ENCODE measurements at regions not wholly inside any gene's neighbourhood (a gene's known extent, or its start where the extent isn't known, plus 50 kb on each side); places are given as distances from the start of the nearest gene placed in this dataset.

DNA sequence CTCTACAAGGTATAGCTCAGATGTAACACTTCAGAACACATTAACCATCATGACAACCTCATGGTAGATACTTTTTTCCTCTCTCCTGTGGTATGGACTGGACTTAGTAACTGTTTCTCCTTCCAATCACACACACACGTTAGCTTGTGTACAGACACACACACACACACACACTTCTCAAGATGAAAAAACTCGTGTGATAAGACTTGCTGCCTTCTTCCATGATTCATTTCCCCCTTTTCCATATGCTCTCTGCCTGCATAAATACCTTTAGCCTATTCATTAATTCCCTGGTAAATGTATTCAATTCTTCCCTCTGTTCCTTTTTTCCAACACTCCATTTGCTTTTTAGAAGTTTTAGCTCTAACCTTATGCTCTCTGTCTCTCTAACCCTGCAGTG is 118.9 kb upstream of the TANK start:
- no peak for TF ChIP-seq JUNB (IDR thresholded peaks at IDR 0.05; ENCODE audit: unreplicated experiment)
- TF ChIP-seq ZNF114 (CRISPR knock-in tag; IDR thresholded peaks at IDR 0.05) = no peak
- TF ChIP-seq, protein P1, sequence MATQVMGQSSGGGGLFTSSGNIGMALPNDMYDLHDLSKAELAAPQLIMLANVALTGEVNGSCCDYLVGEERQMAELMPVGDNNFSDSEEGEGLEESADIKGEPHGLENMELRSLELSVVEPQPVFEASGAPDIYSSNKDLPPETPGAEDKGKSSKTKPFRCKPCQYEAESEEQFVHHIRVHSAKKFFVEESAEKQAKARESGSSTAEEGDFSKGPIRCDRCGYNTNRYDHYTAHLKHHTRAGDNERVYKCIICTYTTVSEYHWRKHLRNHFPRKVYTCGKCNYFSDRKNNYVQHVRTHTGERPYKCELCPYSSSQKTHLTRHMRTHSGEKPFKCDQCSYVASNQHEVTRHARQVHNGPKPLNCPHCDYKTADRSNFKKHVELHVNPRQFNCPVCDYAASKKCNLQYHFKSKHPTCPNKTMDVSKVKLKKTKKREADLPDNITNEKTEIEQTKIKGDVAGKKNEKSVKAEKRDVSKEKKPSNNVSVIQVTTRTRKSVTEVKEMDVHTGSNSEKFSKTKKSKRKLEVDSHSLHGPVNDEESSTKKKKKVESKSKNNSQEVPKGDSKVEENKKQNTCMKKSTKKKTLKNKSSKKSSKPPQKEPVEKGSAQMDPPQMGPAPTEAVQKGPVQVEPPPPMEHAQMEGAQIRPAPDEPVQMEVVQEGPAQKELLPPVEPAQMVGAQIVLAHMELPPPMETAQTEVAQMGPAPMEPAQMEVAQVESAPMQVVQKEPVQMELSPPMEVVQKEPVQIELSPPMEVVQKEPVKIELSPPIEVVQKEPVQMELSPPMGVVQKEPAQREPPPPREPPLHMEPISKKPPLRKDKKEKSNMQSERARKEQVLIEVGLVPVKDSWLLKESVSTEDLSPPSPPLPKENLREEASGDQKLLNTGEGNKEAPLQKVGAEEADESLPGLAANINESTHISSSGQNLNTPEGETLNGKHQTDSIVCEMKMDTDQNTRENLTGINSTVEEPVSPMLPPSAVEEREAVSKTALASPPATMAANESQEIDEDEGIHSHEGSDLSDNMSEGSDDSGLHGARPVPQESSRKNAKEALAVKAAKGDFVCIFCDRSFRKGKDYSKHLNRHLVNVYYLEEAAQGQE (IDR thresholded peaks at IDR 0.05; ENCODE audit: unreplicated experiment) = no peak
- TF ChIP-seq CREB1 (CRISPR knock-in tag; IDR thresholded peaks at IDR 0.05; ENCODE audit: low read depth) = no peak
- no peak for TF ChIP-seq STAT1 (IDR thresholded peaks at IDR 0.05; ENCODE audit: unreplicated experiment)
- Mint-ChIP-seq H3K4me1 (no peaks in the 10 kb centered on the region; the same call in 2 of the 3 replicates), H3K4me3 (no peak overlapping the region), H3K27ac (no peak overlapping the region; the same call in 1 of the 2 replicates), H3K9me3 (no peaks in the 10 kb centered on the region), H3K36me3 (ENCODE audit: low read depth) (no peaks in the 10 kb centered on the region), H3K27me3 (ENCODE audit: insufficient read depth, low read depth, poor library complexity) (no peaks in the 10 kb centered on the region)
- no peak for DNase-seq (ENCODE audit: low spot score)
- H3K27me3 ChIP-seq (ENCODE audit: insufficient read depth) = no peaks in the 10 kb centered on the region
- no peak for ATAC-seq
- H2AFZ ChIP-seq = no peak overlapping the region
- H3F3A ChIP-seq (replicated peaks; ENCODE audit: low read depth) = no peaks in the 10 kb centered on the region
- H3K4me3 ChIP-seq = no peak overlapping the region
- no peaks in the 10 kb centered on the region for H3K9me2 ChIP-seq (ENCODE audit: insufficient read depth)
- H3K36me3 ChIP-seq (ENCODE audit: insufficient read depth) = no peaks in the 10 kb centered on the region
- H3K79me2 ChIP-seq (replicated peaks; ENCODE audit: insufficient read depth) = no peaks in the 10 kb centered on the region
- no peak overlapping the region for H3K4me2 ChIP-seq
- no peak overlapping the region for H3K27ac ChIP-seq (ENCODE audit: low read depth)
- no peaks in the 10 kb centered on the region; the same call in 1 of the 2 replicates for H3K4me1 ChIP-seq (ENCODE audit: insufficient read depth)
- H4K20me1 ChIP-seq (replicated peaks; ENCODE audit: insufficient read depth) = no peaks in the 10 kb centered on the region

DNA sequence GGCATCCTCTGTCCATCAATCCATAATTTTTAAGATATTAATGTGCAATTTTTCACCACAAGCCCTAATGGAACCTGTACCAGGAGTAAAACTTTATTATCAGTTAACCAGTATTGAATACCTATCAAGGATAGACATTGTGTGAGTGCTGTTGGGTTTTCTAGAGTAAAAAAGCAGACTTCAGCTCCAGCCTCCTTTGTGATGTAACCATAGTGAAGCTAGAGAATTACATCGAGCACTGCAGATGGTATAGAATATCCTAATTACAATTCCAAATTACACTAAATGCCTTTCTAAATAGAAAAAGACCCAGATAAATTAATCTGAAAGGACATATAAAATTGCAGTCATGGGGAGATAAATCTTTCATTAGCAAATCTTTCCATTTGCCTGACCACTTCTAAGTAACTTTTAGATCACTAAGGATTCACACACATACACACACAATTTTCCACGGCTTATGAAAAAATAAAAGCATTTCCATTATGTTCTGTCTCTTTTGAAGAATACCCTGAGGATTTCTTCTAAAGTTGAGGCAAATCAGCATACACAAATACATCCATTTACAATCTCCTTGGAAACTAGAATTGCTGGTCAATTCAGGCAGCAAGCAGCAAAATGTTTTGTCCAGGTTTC is 117.1 kb upstream of the TANK start:
- Histone ChIP-seq H3K4me3 (no peak overlapping the region), H3K79me2 (replicated peaks; ENCODE audit: insufficient read depth) (no peaks in the 10 kb centered on the region), H3K36me3 (ENCODE audit: insufficient read depth) (no peaks in the 10 kb centered on the region), H4K20me1 (replicated peaks; ENCODE audit: insufficient read depth) (no peaks in the 10 kb centered on the region), H3K27me3 (ENCODE audit: insufficient read depth) (no peaks in the 10 kb centered on the region), H3K4me1 (ENCODE audit: insufficient read depth) (peaks cover 16% of the 10 kb centered on the region), H3K4me2 (no peak overlapping the region), H3F3A (replicated peaks; ENCODE audit: low read depth) (no peaks in the 10 kb centered on the region), H3K9me2 (ENCODE audit: insufficient read depth) (no peaks in the 10 kb centered on the region), H3K27ac (ENCODE audit: low read depth) (no peak overlapping the region), H2AFZ (no peak overlapping the region)
- ATAC-seq = no peak
- Mint-ChIP-seq H3K27me3 (ENCODE audit: insufficient read depth, low read depth, poor library complexity) (no peaks in the 10 kb centered on the region), H3K9me3 (no peaks in the 10 kb centered on the region), H3K36me3 (ENCODE audit: low read depth) (no peaks in the 10 kb centered on the region), H3K27ac (no peak overlapping the region), H3K4me1 (peaks cover 6% of the 10 kb centered on the region), H3K4me3 (no peak overlapping the region)
- TF ChIP-seq, protein P2, sequence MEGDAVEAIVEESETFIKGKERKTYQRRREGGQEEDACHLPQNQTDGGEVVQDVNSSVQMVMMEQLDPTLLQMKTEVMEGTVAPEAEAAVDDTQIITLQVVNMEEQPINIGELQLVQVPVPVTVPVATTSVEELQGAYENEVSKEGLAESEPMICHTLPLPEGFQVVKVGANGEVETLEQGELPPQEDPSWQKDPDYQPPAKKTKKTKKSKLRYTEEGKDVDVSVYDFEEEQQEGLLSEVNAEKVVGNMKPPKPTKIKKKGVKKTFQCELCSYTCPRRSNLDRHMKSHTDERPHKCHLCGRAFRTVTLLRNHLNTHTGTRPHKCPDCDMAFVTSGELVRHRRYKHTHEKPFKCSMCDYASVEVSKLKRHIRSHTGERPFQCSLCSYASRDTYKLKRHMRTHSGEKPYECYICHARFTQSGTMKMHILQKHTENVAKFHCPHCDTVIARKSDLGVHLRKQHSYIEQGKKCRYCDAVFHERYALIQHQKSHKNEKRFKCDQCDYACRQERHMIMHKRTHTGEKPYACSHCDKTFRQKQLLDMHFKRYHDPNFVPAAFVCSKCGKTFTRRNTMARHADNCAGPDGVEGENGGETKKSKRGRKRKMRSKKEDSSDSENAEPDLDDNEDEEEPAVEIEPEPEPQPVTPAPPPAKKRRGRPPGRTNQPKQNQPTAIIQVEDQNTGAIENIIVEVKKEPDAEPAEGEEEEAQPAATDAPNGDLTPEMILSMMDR (conservative IDR thresholded peaks at IDR 0.05; ENCODE audit: low read depth in 2 of 2) = no peak
- no peak for DNase-seq (ENCODE audit: low spot score)
